Heart right ventricle (tissue), 16 donors: ENCODE measurements at regions not wholly inside any gene's neighbourhood (a gene's known extent, or its start where the extent isn't known, plus 50 kb on each side); places are given as distances from the start of the nearest gene placed in this dataset.

Source experiments
- ATAC-seq, 8 donors: fragments of 200-7000 bp; cut with Tn5 transposase; one replicate each; pipeline ENCODE4 v1.9.1; 2020; ENCODE audit warnings: mild to moderate bottlenecking in 8 of 8, moderate library complexity in 8 of 8, moderate number of reproducible peaks in 1 of 8
- DNase-seq, 2 donors: peaks; one replicate each; pipeline ENCODE4 v3.0.0-alpha.2; 2020
- H3K27ac ChIP-seq, 10 donors: fragments of 200-600 bp; sonication (generic) in 2 of 10; one replicate each; pipeline versions ENCODE4 v1.5.0 to v1.8.0; 2020 to 2022; ENCODE audit warnings: mild to moderate bottlenecking in 3 of 10
- H3K27me3 ChIP-seq, 7 donors: fragments of 200-600 bp; one replicate each; pipeline ENCODE4 v1.8.0; 2021 to 2022; ENCODE audit warnings: mild to moderate bottlenecking in 2 of 7
- H3K36me3 ChIP-seq, 9 donors: fragments of 200-600 bp; sonication (generic) in 1 of 9; one replicate each; pipeline versions ENCODE4 v1.5.0 to v1.8.0; 2020 to 2022; ENCODE audit warnings: mild to moderate bottlenecking in 2 of 9
- H3K4me1 ChIP-seq, 9 donors: fragments of 200-600 bp; sonication (generic) in 1 of 9; one replicate each; pipeline versions ENCODE4 v1.5.0 to v1.8.0; 2020 to 2022; ENCODE audit warnings: mild to moderate bottlenecking in 4 of 9
- H3K4me3 ChIP-seq, 10 donors: fragments of 200-600 bp; sonication (generic) in 2 of 10; one replicate each; pipeline versions ENCODE4 v1.5.0 to v1.8.0; 2020 to 2022; ENCODE audit warnings: mild to moderate bottlenecking in 7 of 10, moderate library complexity in 2 of 10
- H3K9me3 ChIP-seq, 11 donors: fragments of 200-600 bp in 10 of 11; sonication (generic) in 2 of 11; one replicate each; pipeline versions ENCODE4 v1.5.0 to v1.8.0; 2013 to 2022; ENCODE audit warnings: mild to moderate bottlenecking in 2 of 11, control low read depth in 1 of 11, moderate library complexity in 1 of 11
- CTCF ChIP-seq, 9 donors: fragments of 200-600 bp; sonication (generic) in 2 of 9; IDR thresholded peaks; one replicate each; pipeline versions ENCODE4 v1.5.0 to v1.8.0; 2021 to 2022; ENCODE audit warnings: antibody characterized with exemption in 9 of 9, mild to moderate bottlenecking in 5 of 9, moderate library complexity in 1 of 9
- whole genome bisulfite sequencing, 2 donors: extraction: QIAGEN DNeasy Blood & Tissue Kit; methylation state at CpG; one replicate each; pipeline ENCODE4 v1.1.7; 2013; ENCODE audit warnings: inconsistent platforms in 1 of 2; 5-methylcytosine and 5-hydroxymethylcytosine counted together
- intact Hi-C, 10 donors: fragments of 100-400 bp; cut with DNase I; formaldehyde crosslinking; loops; one replicate each; pipeline versions ENCODE4 v1.11.1 to v1.14.2; 2022
- donor health status: Arrhythmogenic right ventricular cardiomyopathy.
- donor health status: ischemic (EF 13 %, LVEDD 7.1; RV severe dilation, severe dysfunction).
- donor health status: healthy with polysubstance abuse.
- donor health status: DM: no; HTN: yes; CAD: no.
- donor health status: DM: no; HTN: no; CAD: no.
- donor health status: ischemic (EF 25% LVEDD 6.9; RV normal size, moderate dysfunction).
- donor health status: ischemic (EF 25% LVEDD 5.7; RV mildly dilated, moderate dysfunction).
- donor health status: healthy.
- donor health status: DM: yes; HTN: yes; CAD: no.
- donor health status: Ischemic cardiomyopathy.
- donor health status: ischemic (EF 35%, LVEDD 5.7; RV mildly dilated, moderate dysfunction).
- donor health status: nonischemic (EF 11% LVEDD 7.7; RV severe dilation, severe dysfunction).
- donor health status: DM: yes; HTN: yes; CAD: no.
- donor health status: PGD.
- donor health status: ischemic (EF 29% LVEDD 5.4; RV normal size, mild dysfunction).
- donor health status: nonischemic (EF 23%, LVEDD 6.1; RV moderate dilation, normal function).

- Histone ChIP-seq H3K27me3 (no peaks in the 10 kb centered on the region), H3K9me3 (no peaks in the 10 kb centered on the region), H3K4me3 (no peak overlapping the region), H3K36me3 (no peaks in the 10 kb centered on the region), H3K4me1 (peaks cover 0 to 30% (median 12%) of the 10 kb centered on the region in 9 donors), H3K27ac (peak overlapping the region in 1 of 10 donors; percentile 13)
- DNase-seq (no peak), ATAC-seq (peak in 2 of 8 donors; percentile 21 to 27)
- WGBS, 2 donors = 80 to 84% methylated on average over 6 of the region's 6 CpGs
- intact Hi-C loops = no loop called here
- TF ChIP-seq CTCF (IDR thresholded peaks at IDR 0.05) = no peak
Measured at GRCh38 chr20:50426866-50427718, 83.1 kb upstream of the PTPN1 start.

GRCh38 chr20:50427719-50428083 lies 82.5 kb upstream of the PTPN1 start:
- WGBS, 2 donors = 18 to 39% methylated on average over 5 of the region's 5 CpGs
- Histone ChIP-seq H3K9me3 (no peaks in the 10 kb centered on the region), H3K27ac (peak overlapping the region in 1 of 10 donors; percentile 13), H3K27me3 (no peaks in the 10 kb centered on the region), H3K4me3 (no peak overlapping the region), H3K4me1 (peaks cover 0 to 28% (median 12%) of the 10 kb centered on the region in 9 donors), H3K36me3 (no peaks in the 10 kb centered on the region)
- intact Hi-C loops = no loop called here
- peak in 1 of 2 donors; percentile 45 for DNase-seq
- peak in 3 of 8 donors; percentile 30 to 38 (median 35) for ATAC-seq
- TF ChIP-seq CTCF (IDR thresholded peaks at IDR 0.05) = no peak

- Histone ChIP-seq H3K4me3 (no peak overlapping the region), H3K9me3 (no peaks in the 10 kb centered on the region), H3K27me3 (no peaks in the 10 kb centered on the region), H3K4me1 (peaks cover 0 to 23% (median 12%) of the 10 kb centered on the region in 9 donors), H3K36me3 (no peaks in the 10 kb centered on the region), H3K27ac (no peak overlapping the region)
- TF ChIP-seq CTCF (IDR thresholded peaks at IDR 0.05) = no peak
- ATAC-seq (no peak), DNase-seq (no peak)
- intact Hi-C loops = no loop called here
- 83 to 89% methylated on average over 6 of the region's 6 CpGs for WGBS, 2 donors
Measured at GRCh38 chr20:50428097-50428828, 81.9 kb upstream of the PTPN1 start.

GRCh38 chr20:50429412-50429811 lies 80.8 kb upstream of the PTPN1 start:
- 64 to 75% methylated on average over 5 of the region's 5 CpGs for WGBS, 2 donors
- no peak for TF ChIP-seq CTCF (IDR thresholded peaks at IDR 0.05)
- Histone ChIP-seq H3K36me3 (no peaks in the 10 kb centered on the region), H3K27ac (no peak overlapping the region), H3K4me1 (peaks cover 0 to 24% (median 12%) of the 10 kb centered on the region in 9 donors), H3K27me3 (no peaks in the 10 kb centered on the region), H3K9me3 (no peaks in the 10 kb centered on the region), H3K4me3 (no peak overlapping the region)
- intact Hi-C loops = no loop called here
- ATAC-seq (no peak), DNase-seq (no peak)
